Keratinocyte (primary cell): ENCODE measurements at regions not wholly inside any gene's neighbourhood (a gene's known extent, or its start where the extent isn't known, plus 50 kb on each side); places are given as distances from the start of the nearest gene placed in this dataset.

Source experiments
- EZH2 ChIP-seq: IDR thresholded peaks from one replicate; pipeline ENCODE4 v1.6.1; 2012; ENCODE audit warnings: inconsistent platforms, mild to moderate bottlenecking, low read length, moderate library complexity
- TF ChIP-seq, protein P1 (sequence below), 3 experiments: IDR thresholded peaks in 1 of 3; conservative IDR thresholded peaks in 1 of 3; optimal IDR thresholded peaks in 1 of 3; 2 replicates in 2 of 3; 3 replicates in 1 of 3; pipeline versions ENCODE3 to v1.5.1; 2011; ENCODE audit warnings: low read length in 3 of 3, mild to moderate bottlenecking in 3 of 3, moderate library complexity in 2 of 3, control low read depth in 1 of 3, inconsistent platforms in 1 of 3; ENCODE audit not compliant: insufficient read depth in 2 of 3; ENCODE audit errors: extremely low read depth in 1 of 3

GRCh38 chr1:95183952-95184351 is 50.1 kb upstream of the RWDD3 start:
- TF ChIP-seq, protein P1, sequence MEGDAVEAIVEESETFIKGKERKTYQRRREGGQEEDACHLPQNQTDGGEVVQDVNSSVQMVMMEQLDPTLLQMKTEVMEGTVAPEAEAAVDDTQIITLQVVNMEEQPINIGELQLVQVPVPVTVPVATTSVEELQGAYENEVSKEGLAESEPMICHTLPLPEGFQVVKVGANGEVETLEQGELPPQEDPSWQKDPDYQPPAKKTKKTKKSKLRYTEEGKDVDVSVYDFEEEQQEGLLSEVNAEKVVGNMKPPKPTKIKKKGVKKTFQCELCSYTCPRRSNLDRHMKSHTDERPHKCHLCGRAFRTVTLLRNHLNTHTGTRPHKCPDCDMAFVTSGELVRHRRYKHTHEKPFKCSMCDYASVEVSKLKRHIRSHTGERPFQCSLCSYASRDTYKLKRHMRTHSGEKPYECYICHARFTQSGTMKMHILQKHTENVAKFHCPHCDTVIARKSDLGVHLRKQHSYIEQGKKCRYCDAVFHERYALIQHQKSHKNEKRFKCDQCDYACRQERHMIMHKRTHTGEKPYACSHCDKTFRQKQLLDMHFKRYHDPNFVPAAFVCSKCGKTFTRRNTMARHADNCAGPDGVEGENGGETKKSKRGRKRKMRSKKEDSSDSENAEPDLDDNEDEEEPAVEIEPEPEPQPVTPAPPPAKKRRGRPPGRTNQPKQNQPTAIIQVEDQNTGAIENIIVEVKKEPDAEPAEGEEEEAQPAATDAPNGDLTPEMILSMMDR (optimal IDR thresholded peaks at IDR 0.05 in 1 of 3, IDR thresholded peaks at IDR 0.05 in 1 of 3, conservative IDR thresholded peaks at IDR 0.05 in 1 of 3; ENCODE audit: extremely low read depth in 1 of 3, insufficient read depth in 2 of 3, low read length in 3 of 3): no peak
- no peak for TF ChIP-seq EZH2
